ENCODE measurements at regions not wholly inside any gene's neighbourhood (a gene's known extent, or its start where the extent isn't known, plus 50 kb on each side); places are given as distances from the start of the nearest gene placed in this dataset.

DNA sequence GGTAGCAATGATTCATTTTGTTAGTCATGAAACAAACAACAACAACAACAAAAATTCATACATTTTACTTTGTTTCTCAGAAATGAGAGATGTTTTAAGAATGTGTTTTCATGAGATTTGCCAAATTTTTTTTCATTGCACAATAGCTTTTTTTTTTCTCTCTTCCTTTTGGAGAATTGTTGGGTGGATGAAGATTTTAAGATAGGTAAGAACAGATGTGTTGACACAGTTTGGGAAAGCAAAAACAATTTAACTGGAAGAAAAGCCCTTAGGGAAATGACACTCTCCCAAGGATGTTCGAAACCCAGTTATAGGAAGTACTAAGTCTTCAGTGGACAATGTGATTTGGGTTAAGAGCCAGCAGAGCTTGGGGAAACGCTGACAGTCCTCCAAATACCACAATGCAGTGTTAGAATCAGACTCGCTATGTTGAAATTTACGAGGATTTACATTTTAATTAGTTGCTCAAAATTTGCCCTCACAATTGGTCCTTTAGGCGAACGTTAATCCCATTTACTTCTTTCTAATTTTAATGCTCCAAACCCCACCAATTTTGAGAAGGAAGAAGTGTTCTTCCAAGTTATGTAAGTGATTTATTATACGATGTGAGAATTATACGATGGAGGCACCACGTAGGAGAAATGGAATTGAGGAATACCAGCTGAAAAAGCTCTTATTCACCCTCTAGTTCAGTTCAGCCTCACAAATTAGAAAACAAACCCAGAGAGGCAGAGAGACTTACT is 61.2 kb downstream of the HHEX start:
- Histone ChIP-seq H3K9ac (ENCODE audit: low read depth, low read length) (no peak overlapping the region), H3K9me1 (ENCODE audit: insufficient read depth, low read length) (no peaks in the 10 kb centered on the region; the same call in 1 of the 2 replicates), H4K8ac (ENCODE audit: low read depth in 2 of 2, low read length in 2 of 2) (0 out of 4 replicates have a peak overlapping the region, but pooled peaks of 1 of the 2 experiments have one; percentile 32), H3K4me1 (ENCODE audit: control insufficient read depth, insufficient read depth, low read length) (peaks cover 2% of the 10 kb centered on the region), H2AK5ac (ENCODE audit: low read depth, low read length) (no peak overlapping the region; the same call in 1 of the 2 replicates), H3K4me3 (ENCODE audit: insufficient read depth, low read depth, low read length) (no peak overlapping the region), H3K4ac (ENCODE audit: low read depth, low read length) (peak overlapping the region; percentile 27; the same call in 1 of the 2 replicates), H4K91ac (ENCODE audit: insufficient read depth, low read depth, low read length) (no peak overlapping the region), H3K9me3 (ENCODE audit: control insufficient read depth, insufficient read depth, low read length) (no peaks in the 10 kb centered on the region), H3K23ac (ENCODE audit: low read depth, low read length) (0 out of 2 replicates have a peak overlapping the region, but pooled peaks have one; percentile 24), H3K56ac (ENCODE audit: extremely low read depth, insufficient read depth, low read length) (no peak overlapping the region), H3K27me3 (ENCODE audit: control insufficient read depth, insufficient read depth, low read length) (no peaks in the 10 kb centered on the region; the same call in 1 of the 2 replicates), H3K79me1 (ENCODE audit: low read depth in 1 of 2, low read length in 2 of 2) (no peaks in the 10 kb centered on the region), H3K14ac (replicated peaks; ENCODE audit: low read depth, low read length) (peak overlapping the region; percentile 58; the same call in 1 of the 2 replicates), H2AFZ (replicated peaks; ENCODE audit: low read length, poor library complexity) (no peak overlapping the region), H3K27ac (ENCODE audit: insufficient read depth, low read length) (no peak overlapping the region), H4K5ac (ENCODE audit: low read depth, low read length) (no peak overlapping the region), H2AK9ac (replicated peaks; ENCODE audit: low read depth, low read length, poor library complexity) (no peak overlapping the region), H2BK5ac (ENCODE audit: low read depth, low read length, poor library complexity, severe bottlenecking) (no peak overlapping the region), H2BK15ac (ENCODE audit: low read depth, low read length) (0 out of 3 replicates have a peak overlapping the region, but pooled peaks have one; percentile 19), H2BK120ac (ENCODE audit: low read depth, low read length) (peak overlapping the region; percentile 57), H3K36me3 (ENCODE audit: control insufficient read depth, insufficient read depth, low read length) (no peaks in the 10 kb centered on the region), H3K4me2 (ENCODE audit: low read depth, low read length) (peak overlapping the region; percentile 1; the same call in 1 of the 2 replicates), H3K18ac (ENCODE audit: low read depth, low read length) (no peak overlapping the region), H2BK20ac (ENCODE audit: low read depth, low read length) (no peak overlapping the region), H4K20me1 (ENCODE audit: insufficient read depth, low read length) (no peaks in the 10 kb centered on the region)
- TF ChIP-seq CEBPB (IDR thresholded peaks at IDR 0.05; ENCODE audit: low read depth, low read length): peak; percentile 75
- TF ChIP-seq SMC3 (IDR thresholded peaks at IDR 0.05; ENCODE audit: low read depth, low read length): no peak
- ChIA-PET CTCF (no interaction called here), POLR2A (ENCODE audit: unreplicated experiment) (no interaction called here)
- dilution Hi-C loops (cut with HindIII; ENCODE audit: low sequenced_read_pairs, unreplicated experiment) (no loop called here), intact Hi-C loops (cut with micrococcal nuclease) (no loop called here), in situ Hi-C loops (cut with MboI; ENCODE audit: low sequenced_read_pairs) (no loop called here)
- DNase-seq (peak; percentile 13), ATAC-seq (ENCODE audit: low read depth) (no peak; the same call in 1 of the 2 replicates)
- no CpG with 5 or more reads among the region's 9 CpGs for WGBS, 2 experiments (ENCODE audit: extremely low coverage in 2 of 2, insufficient read length in 1 of 2)
- BruUV-seq (replicated peaks): no TSS peak

Data from IMR-90 (cell line).